BLaER1 treated with 17β-estradiol and CSF1 and Interleukin-3, amounts not matched to agents 10 nM and 100 nM (cell line): ENCODE measurements at regions not wholly inside any gene's neighbourhood (a gene's known extent, or its start where the extent isn't known, plus 50 kb on each side); places are given as distances from the start of the nearest gene placed in this dataset.
"Not testable (repeated sequence)": the region's sequence is repeated elsewhere in the genome, so short reads cannot be mapped to it uniquely, and the experiment has no call there.

Source experiments
- H3K27ac ChIP-seq, 11 experiments: shearing (Covaris generic); formaldehyde crosslinking; 2 replicates each; pipeline ENCODE4 v1.8.1; 2022
- H3K27me3 ChIP-seq, 11 experiments: shearing (Covaris generic); formaldehyde crosslinking; 2 replicates each; pipeline ENCODE4 v1.8.1; 2022
- H3K36me3 ChIP-seq, 11 experiments: shearing (Covaris generic); formaldehyde crosslinking; 2 replicates each; pipeline ENCODE4 v1.8.1; 2022
- H3K4me1 ChIP-seq, 10 experiments: shearing (Covaris generic); formaldehyde crosslinking; 2 replicates each; pipeline ENCODE4 v1.8.1; 2022
- H3K4me2 ChIP-seq, 11 experiments: shearing (Covaris generic); formaldehyde crosslinking; 2 replicates each; pipeline ENCODE4 v1.8.1; 2022
- H3K4me3 ChIP-seq, 10 experiments: shearing (Covaris generic); formaldehyde crosslinking; 2 replicates each; pipeline ENCODE4 v1.8.1; 2022
- H3K9ac ChIP-seq, 11 experiments: shearing (Covaris generic); formaldehyde crosslinking; 2 replicates each; pipeline ENCODE4 v1.8.1; 2022
- H3K9me3 ChIP-seq, 11 experiments: shearing (Covaris generic); formaldehyde crosslinking; replicated peaks in 1 of 11; 2 replicates each; pipeline ENCODE4 v1.8.1; 2022
- H4K20me1 ChIP-seq, 11 experiments: shearing (Covaris generic); formaldehyde crosslinking; 2 replicates each; pipeline ENCODE4 v1.8.1; 2022
- Cebpa-rat ChIP-seq, 11 experiments: shearing (Covaris generic); IDR thresholded peaks; 2 replicates each; pipeline ENCODE4 v1.8.1; 2022

DNA sequence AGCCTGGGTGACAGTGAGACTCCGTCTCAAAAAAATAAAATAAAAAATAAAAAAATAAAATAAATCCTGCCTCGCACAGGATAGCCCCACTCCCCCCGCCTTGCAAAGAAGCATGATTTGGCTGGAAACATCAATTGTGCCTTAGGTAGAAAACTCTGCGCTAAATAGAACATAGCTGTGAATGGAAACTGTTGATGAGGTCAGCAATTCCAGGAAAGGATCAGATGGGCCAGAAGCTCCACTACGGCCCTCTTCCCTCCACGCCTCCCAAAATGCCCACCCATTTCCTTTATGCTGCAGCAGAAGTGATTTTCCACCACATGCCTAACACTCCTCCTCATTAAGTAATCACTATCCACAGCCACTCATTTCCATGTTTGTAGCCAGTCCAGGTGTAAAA, 473.4 kb downstream of the XYLT1 start:
- H3K27me3 ChIP-seq, result no peaks in the 10 kb centered on the region
- H3K4me3 ChIP-seq, result no peak overlapping the region
- no peak overlapping the region for H3K4me2 ChIP-seq
- no peak overlapping the region for H3K9ac ChIP-seq
- no peaks in the 10 kb centered on the region for H3K9me3 ChIP-seq
- H3K36me3 ChIP-seq, result no peaks in the 10 kb centered on the region
- peaks cover 13 to 25% (median 22%) of the 10 kb centered on the region in 10 experiments for H3K4me1 ChIP-seq
- no peak for TF ChIP-seq Cebpa-rat (IDR thresholded peaks at IDR 0.05)
- H3K27ac ChIP-seq, result no peak overlapping the region
- no peaks in the 10 kb centered on the region for H4K20me1 ChIP-seq

DNA sequence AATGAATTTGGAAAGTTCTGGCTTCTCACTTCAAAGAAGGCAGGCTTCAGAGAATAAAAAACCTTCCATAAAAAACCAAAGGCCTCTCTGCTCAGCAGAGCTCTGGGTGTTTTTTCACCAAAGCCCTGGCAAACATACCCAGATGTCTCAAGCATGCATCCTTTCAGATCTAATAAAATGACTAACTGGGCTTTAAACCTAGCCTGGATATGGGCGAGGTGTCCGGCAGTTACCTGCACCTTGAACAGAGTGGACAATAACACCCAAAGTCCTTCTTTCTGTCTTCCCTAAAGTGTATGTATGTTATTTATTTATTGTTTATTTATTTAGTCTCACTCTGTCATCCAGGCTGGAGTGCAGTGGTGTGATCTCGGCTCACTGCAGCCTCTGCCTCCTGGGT, 469.3 kb downstream of the XYLT1 start:
- H3K4me2 ChIP-seq, result no peak overlapping the region
- H3K4me3 ChIP-seq, result no peak overlapping the region
- no peaks in the 10 kb centered on the region for H3K4me1 ChIP-seq
- no peaks in the 10 kb centered on the region for H3K36me3 ChIP-seq
- H3K9ac ChIP-seq, result no peak overlapping the region
- H3K9me3 ChIP-seq, result peaks cover 4 to 11% (median 7%) of the 10 kb centered on the region in 11 experiments; a peak in 13 of 22 replicates
- H3K27ac ChIP-seq, result no peak overlapping the region
- no peaks in the 10 kb centered on the region for H4K20me1 ChIP-seq
- no peaks in the 10 kb centered on the region for H3K27me3 ChIP-seq
- TF ChIP-seq Cebpa-rat (IDR thresholded peaks at IDR 0.05), result no peak

DNA sequence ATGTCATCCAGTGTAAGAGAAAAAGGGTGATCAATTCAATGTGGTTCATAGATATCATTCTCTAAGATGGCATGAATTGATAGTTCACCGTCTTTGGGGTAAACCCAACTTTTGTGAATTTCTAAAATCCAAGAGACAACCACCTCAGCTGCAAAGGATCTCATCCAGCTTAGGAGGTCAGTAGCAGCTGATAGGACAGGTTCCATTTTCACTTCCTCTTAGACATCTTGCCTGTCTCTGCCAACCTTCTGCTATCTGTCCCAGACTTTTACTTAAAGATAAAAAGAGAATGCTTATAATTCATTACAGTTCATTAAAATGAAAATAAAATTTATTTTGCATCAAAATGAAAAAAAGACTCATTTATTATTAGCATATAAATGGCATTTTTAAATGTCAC, 468.2 kb downstream of the XYLT1 start:
- TF ChIP-seq Cebpa-rat (IDR thresholded peaks at IDR 0.05), result no peak
- peaks cover 4 to 11% (median 7%) of the 10 kb centered on the region in 11 experiments; a peak in 13 of 22 replicates for H3K9me3 ChIP-seq
- no peaks in the 10 kb centered on the region for H3K36me3 ChIP-seq
- no peak overlapping the region for H3K27ac ChIP-seq
- H4K20me1 ChIP-seq, result no peaks in the 10 kb centered on the region
- H3K4me3 ChIP-seq, result no peak overlapping the region
- H3K4me2 ChIP-seq, result no peak overlapping the region
- H3K4me1 ChIP-seq, result no peaks in the 10 kb centered on the region
- H3K27me3 ChIP-seq, result no peaks in the 10 kb centered on the region
- H3K9ac ChIP-seq, result no peak overlapping the region

DNA sequence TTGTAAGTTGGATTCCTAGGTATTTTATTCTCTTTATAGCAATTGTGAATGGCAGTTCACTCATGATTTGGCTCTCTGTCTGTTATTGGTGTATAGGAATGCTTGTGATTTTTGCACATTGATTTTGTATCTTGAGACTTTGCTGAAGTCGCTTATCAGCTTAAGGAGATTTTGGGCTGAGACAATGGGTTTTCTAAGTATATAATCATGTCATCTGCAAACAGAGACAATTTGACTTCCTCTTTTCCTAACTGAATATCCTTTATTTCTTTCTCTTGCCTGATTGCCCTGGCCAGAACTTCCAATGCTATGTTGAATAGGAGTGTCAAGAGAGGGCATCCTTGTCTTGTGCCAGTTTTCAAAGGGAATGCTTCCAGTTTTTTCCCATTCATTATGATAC, 464.8 kb downstream of the XYLT1 start:
- not testable (repeated sequence) for H3K36me3 ChIP-seq, H4K20me1 ChIP-seq, H3K4me2 ChIP-seq, H3K9ac ChIP-seq, H3K27ac ChIP-seq, H3K4me1 ChIP-seq, H3K27me3 ChIP-seq, H3K4me3 ChIP-seq
- peaks cover 4 to 11% (median 7%) of the 10 kb centered on the region in 11 experiments; a peak in 13 of 22 replicates for H3K9me3 ChIP-seq

DNA sequence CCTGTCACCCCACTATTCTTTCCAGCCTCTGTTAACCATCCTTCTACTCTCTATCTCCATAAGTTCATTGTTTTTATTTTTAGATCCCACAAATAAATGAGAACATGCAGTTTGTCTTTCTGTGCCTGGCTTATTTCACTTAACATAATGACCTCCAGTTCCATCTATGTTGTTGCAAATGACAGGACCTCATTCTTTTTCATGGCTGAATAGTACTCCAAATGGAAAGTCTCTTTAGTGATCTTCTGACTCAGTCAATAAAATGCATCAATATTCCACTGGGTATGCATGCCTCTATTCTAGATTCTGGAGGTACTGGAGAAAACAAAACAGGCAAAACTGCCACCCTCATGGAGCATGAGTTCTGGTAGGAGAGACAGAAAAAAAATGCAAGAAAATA, 459.0 kb downstream of the XYLT1 start:
- H3K4me2 ChIP-seq, result no peak overlapping the region
- no peak overlapping the region for H3K9ac ChIP-seq
- no peak overlapping the region for H3K27ac ChIP-seq
- H3K9me3 ChIP-seq, result peaks cover 0 to 7% (median under 1%) of the 10 kb centered on the region in 11 experiments; a peak in 6 of 22 replicates
- H3K36me3 ChIP-seq, result no peaks in the 10 kb centered on the region
- no peak for TF ChIP-seq Cebpa-rat (IDR thresholded peaks at IDR 0.05)
- no peaks in the 10 kb centered on the region for H4K20me1 ChIP-seq
- H3K27me3 ChIP-seq, result peaks cover 0 to 9% (median 0%) of the 10 kb centered on the region in 11 experiments; a peak in 2 of 22 replicates
- H3K4me3 ChIP-seq, result no peak overlapping the region
- peaks cover 9 to 20% (median 17%) of the 10 kb centered on the region in 10 experiments for H3K4me1 ChIP-seq

DNA sequence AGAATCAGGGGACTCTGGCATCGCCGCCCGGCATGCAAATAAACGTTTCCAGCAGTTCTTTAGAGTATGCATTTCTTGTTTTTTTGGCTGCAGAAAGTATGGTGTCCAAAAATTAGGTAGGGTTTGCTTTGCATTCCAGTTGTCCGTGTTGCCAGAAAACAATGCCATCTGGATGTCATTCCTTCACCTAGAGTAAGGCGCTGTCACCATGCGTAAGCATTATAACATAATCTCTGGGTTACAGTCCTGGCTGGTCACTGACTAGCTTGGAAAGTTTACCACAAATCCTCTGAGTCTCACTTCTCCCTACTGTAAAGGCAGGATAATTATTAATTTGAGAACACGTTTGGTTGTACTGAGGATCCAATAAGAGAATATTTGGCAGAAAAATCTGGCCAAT, 457.7 kb downstream of the XYLT1 start:
- Histone ChIP-seq H3K9ac (no peak overlapping the region), H3K4me3 (no peak overlapping the region), H4K20me1 (no peaks in the 10 kb centered on the region), H3K27ac (peak overlapping the region in 1 of 11 experiments; percentile 35; a peak in 1 of 22 replicates), H3K9me3 (peaks cover 5 to 20% (median 12%) of the 10 kb centered on the region in 11 experiments; a peak in 21 of 22 replicates), H3K36me3 (no peaks in the 10 kb centered on the region), H3K4me2 (peak overlapping the region; percentile 63 to 86 (median 76); a peak in 21 of 22 replicates), H3K27me3 (peaks cover 0 to 9% (median 0%) of the 10 kb centered on the region in 11 experiments; a peak in 2 of 22 replicates), H3K4me1 (peaks cover 9 to 20% (median 17%) of the 10 kb centered on the region in 10 experiments)
- TF ChIP-seq Cebpa-rat (IDR thresholded peaks at IDR 0.05), result no peak

DNA sequence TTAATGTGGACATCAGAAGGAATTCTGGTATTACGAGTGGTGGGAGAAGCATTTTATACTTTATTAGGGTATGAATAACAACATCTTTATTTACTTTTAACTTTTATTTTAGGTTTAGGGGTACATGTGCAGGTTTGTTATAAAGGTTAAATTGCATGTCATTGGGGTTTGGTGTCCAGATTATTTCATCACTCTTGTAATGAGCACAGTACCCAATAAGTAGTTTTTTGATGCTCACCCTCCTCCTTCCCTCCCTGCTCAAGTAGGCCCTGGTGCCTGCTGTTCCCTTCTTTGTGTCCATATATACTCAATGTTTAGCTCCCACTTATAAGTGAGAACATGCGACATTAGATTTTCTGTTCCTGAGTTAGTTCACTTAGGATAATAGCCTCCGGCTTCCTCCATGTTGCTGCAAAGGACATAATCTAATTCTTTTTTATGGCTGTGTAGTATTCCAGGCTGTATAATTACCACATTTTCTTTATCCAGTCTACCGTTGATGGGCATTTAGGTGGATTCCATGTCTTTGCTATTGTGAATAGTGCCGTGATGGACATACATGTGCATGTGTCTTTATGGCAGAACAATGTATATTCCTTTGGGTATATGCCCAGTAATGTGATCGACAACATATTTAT, 456.2 kb downstream of the XYLT1 start:
- H3K36me3 ChIP-seq, result no peaks in the 10 kb centered on the region
- peak overlapping the region in 7 of 11 experiments; percentile 63 to 86 (median 69); a peak in 10 of 22 replicates for H3K4me2 ChIP-seq
- H3K9me3 ChIP-seq, result peaks cover 5 to 20% (median 12%) of the 10 kb centered on the region in 11 experiments; a peak in 21 of 22 replicates
- H3K27ac ChIP-seq, result peak overlapping the region in 1 of 11 experiments; percentile 53; a peak in 1 of 22 replicates
- no peak overlapping the region for H3K9ac ChIP-seq
- H3K27me3 ChIP-seq, result peaks cover 0 to 9% (median 0%) of the 10 kb centered on the region in 11 experiments; a peak in 2 of 22 replicates
- H3K4me1 ChIP-seq, result peaks cover 9 to 20% (median 17%) of the 10 kb centered on the region in 10 experiments
- TF ChIP-seq Cebpa-rat (IDR thresholded peaks at IDR 0.05), result no peak
- H3K4me3 ChIP-seq, result no peak overlapping the region
- H4K20me1 ChIP-seq, result no peaks in the 10 kb centered on the region

DNA sequence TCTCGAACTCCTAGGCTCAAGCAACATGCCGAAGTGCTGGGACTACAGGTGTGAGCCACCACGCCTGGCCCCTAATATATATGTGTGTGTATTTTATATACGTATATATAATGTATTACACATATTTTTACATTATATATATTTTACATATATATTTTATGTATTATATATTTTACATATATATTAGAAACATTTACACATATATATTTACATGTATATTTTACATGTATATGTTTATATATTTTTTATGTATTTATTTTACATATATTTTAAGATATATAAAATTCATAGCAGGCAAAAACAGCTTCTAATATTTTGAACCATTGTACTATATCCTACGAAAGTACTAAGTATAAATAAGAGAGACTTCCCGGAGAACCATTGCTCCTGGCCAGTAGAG, 455.1 kb downstream of the XYLT1 start:
- no peak overlapping the region for H3K4me2 ChIP-seq
- no peak overlapping the region for H3K4me3 ChIP-seq
- TF ChIP-seq Cebpa-rat (IDR thresholded peaks at IDR 0.05), result no peak

DNA sequence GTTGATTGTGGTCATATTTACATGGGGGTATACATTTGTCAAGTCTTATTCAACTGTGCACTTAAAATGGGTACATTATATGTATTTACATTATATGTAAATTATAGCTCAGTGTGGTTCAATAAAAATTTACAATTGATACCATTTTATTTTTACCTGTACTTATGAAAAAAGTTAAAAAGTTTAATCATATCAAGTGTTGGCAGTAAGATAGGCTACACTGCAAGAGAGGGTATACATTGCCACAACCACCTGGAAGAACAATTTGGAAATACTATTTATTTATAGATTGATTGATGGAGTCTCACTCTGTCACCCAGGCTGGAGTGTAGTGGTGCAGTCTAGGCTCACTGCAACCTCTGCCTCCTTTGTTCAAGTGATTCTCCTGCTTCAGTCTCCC, 453.3 kb downstream of the XYLT1 start:
- TF ChIP-seq Cebpa-rat (IDR thresholded peaks at IDR 0.05), result no peak
- H4K20me1 ChIP-seq, result no peaks in the 10 kb centered on the region
- no peak overlapping the region for H3K4me2 ChIP-seq
- peaks cover 9 to 20% (median 17%) of the 10 kb centered on the region in 10 experiments for H3K4me1 ChIP-seq
- H3K27me3 ChIP-seq, result peaks cover 0 to 9% (median 0%) of the 10 kb centered on the region in 11 experiments; a peak in 2 of 22 replicates
- no peaks in the 10 kb centered on the region for H3K36me3 ChIP-seq
- H3K27ac ChIP-seq, result no peak overlapping the region
- no peak overlapping the region for H3K4me3 ChIP-seq
- peaks cover 5 to 20% (median 12%) of the 10 kb centered on the region in 11 experiments; a peak in 21 of 22 replicates for H3K9me3 ChIP-seq
- no peak overlapping the region for H3K9ac ChIP-seq

More for the DNA sequence above, 455.1 kb downstream of the XYLT1 start:
- H3K4me1 ChIP-seq, result peaks cover 9 to 20% (median 17%) of the 10 kb centered on the region in 10 experiments
- H3K9me3 ChIP-seq, result peaks cover 5 to 20% (median 12%) of the 10 kb centered on the region in 11 experiments; a peak in 21 of 22 replicates
- H3K27ac ChIP-seq, result no peak overlapping the region
- peaks cover 0 to 9% (median 0%) of the 10 kb centered on the region in 11 experiments; a peak in 2 of 22 replicates for H3K27me3 ChIP-seq
- no peak overlapping the region for H3K9ac ChIP-seq
- H3K36me3 ChIP-seq, result no peaks in the 10 kb centered on the region
- H4K20me1 ChIP-seq, result no peaks in the 10 kb centered on the region
